GM18909 (cell line): ENCODE measurements at regions not wholly inside any gene's neighbourhood (a gene's known extent, or its start where the extent isn't known, plus 50 kb on each side); places are given as distances from the start of the nearest gene placed in this dataset.
A peak's percentile ranks its signal among the peaks of the same experiment; 100 is the strongest.
"Not testable (repeated sequence)": the region's sequence is repeated elsewhere in the genome, so short reads cannot be mapped to it uniquely, and the experiment has no call there.

Experiments used
- ATAC-seq: cut with Tn5 transposase; IDR thresholded peaks from one replicate; pipeline ENCODE4 v1.9.1; 2021; ENCODE audit warnings: mild to moderate bottlenecking; ENCODE audit not compliant: unreplicated experiment, poor library complexity

- ATAC-seq, result no peak
These were observed 1118.6 kb downstream of the SORCS3 start for GRCh38 chr10:105759669-105760068.

- ATAC-seq, result no peak
These were observed 1117.3 kb downstream of the SORCS3 start for GRCh38 chr10:105758209-105758998.

GRCh38 chr10:105757302-105757701 lies 1116.2 kb downstream of the SORCS3 start:
- ATAC-seq, result no peak

GRCh38 chr10:105756386-105756785 lies 1115.3 kb downstream of the SORCS3 start:
- no peak for ATAC-seq

- ATAC-seq, result no peak
These were observed 1110.6 kb downstream of the SORCS3 start for GRCh38 chr10:105751688-105752087.

- ATAC-seq, result no peak
These were observed 1104.6 kb downstream of the SORCS3 start for GRCh38 chr10:105745596-105746148.

GRCh38 chr10:105743343-105744056 lies 1102.4 kb downstream of the SORCS3 start:
- ATAC-seq, result no peak

- ATAC-seq, result no peak
These were observed 1101.8 kb downstream of the SORCS3 start for GRCh38 chr10:105742923-105743322.

GRCh38 chr10:105742184-105742583 lies 1101.1 kb downstream of the SORCS3 start:
- no peak for ATAC-seq

- ATAC-seq, result no peak
These were observed 1093.4 kb downstream of the SORCS3 start for GRCh38 chr10:105734479-105734878.

GRCh38 chr10:105733924-105734323 lies 1092.8 kb downstream of the SORCS3 start:
- ATAC-seq, result no peak

GRCh38 chr10:105729428-105729827 lies 1088.3 kb downstream of the SORCS3 start:
- no peak for ATAC-seq

GRCh38 chr10:105727586-105727985 lies 1086.5 kb downstream of the SORCS3 start:
- ATAC-seq, result not testable (repeated sequence)

GRCh38 chr10:105727131-105727530 lies 1086.0 kb downstream of the SORCS3 start:
- no peak for ATAC-seq

GRCh38 chr10:105726149-105726548 lies 1085.1 kb downstream of the SORCS3 start:
- ATAC-seq, result no peak

GRCh38 chr10:105725007-105725406 lies 1083.9 kb downstream of the SORCS3 start:
- ATAC-seq, result no peak

GRCh38 chr10:105718207-105718995 lies 1077.3 kb downstream of the SORCS3 start:
- peak; percentile 62 for ATAC-seq

- no peak for ATAC-seq
These were observed 1073.6 kb downstream of the SORCS3 start for GRCh38 chr10:105714728-105715127.

- ATAC-seq, result no peak
These were observed 1066.5 kb downstream of the SORCS3 start for GRCh38 chr10:105707603-105708002.

- no peak for ATAC-seq
These were observed 1065.4 kb downstream of the SORCS3 start for GRCh38 chr10:105706281-105707026.
